NCI-H2081 treated with DMSO at 0.1 percent for 48 hours (cell line): ENCODE measurements at regions not wholly inside any gene's neighbourhood (a gene's known extent, or its start where the extent isn't known, plus 50 kb on each side); places are given as distances from the start of the nearest gene placed in this dataset.

Experiments
- DNase-seq: peaks from one replicate; lab custom pipeline; 2025; lab: John Stamatoyannopoulos, UW

DNA sequence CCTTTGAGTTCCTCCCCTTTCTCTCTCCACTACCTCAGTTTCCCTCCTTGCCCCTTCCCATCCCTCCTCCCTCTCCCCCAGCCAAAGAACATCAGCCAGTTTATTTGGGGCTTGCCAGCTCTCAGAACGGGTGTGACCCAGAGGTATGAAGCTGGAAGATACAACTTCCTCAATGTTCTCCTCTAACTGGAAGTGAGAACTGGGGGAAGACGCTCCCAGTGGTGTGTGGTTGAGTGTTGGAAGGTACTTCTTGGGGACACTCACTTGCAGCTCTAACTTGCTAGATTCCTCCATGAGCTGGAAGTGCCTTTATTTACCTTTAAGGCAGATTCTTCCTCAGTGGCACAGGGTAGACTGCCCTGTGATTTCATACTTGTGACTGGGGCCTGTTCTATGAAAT, 110.5 kb upstream of the HABP2 start:
- no peak for DNase-seq

DNA sequence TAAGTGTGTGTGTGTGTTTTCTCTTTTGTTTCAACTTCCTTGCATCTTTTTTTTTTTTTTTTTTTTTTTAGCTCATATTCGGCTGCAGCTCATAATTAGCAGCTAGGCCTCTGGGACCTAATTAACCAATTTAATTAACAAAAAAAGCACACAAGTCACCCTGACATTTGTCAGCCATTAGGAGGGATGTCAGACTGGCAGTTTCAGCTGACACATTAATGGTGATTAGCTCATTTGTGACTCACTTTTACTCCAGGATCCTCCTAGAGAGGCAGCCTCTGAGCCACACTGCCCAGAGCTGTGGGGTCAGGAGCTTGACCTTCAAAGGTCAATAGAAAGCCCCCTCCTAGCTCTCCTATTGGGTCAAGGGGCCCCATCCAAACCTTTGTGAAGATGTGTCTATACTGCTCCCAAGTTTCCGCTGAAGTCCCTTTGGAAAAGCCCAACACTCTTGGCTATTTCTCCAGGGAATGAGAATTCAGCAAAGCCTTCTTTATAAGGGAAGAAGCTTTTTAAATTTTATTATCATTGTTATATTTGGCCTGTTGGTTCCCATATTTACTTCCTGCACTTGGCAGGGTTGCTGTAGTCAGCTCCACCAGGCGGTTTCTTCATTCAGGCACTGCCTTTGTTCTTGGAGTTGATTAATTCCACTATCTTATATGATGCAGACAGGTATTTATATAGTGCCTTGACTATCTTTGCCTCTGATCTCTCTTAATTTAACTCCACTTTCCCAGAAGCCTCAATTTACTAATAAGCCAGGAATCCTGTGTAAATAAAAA, 109.5 kb upstream of the HABP2 start:
- DNase-seq = no peak

DNA sequence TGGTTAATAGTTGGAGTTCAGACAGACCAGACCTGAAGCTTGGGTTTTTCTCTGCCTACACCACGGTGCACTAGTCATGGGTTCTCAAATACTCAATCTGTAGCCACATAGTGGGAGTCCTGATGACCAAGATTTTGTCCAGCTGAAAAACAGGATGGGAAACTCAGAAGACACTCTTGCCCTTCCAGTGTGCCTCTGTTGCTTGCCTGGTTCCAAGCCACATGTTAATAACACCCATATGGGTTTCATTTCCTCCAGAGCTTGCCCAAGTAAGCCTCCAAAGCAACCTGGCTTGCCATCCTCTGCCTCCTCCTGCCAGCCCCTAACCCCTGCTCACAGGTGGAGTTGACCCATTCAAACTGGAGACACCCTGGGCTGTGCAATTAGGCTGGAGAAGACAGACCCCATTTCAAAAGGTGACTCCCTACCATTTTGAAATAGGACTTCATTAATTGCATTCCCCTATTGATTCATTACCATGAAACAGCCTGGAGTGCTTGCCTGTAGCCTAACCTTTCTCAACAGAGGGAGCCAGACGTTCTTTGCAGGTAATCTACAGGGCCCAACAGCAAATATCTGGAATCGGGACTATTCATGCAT, 108.0 kb upstream of the HABP2 start:
- DNase-seq = no peak

DNA sequence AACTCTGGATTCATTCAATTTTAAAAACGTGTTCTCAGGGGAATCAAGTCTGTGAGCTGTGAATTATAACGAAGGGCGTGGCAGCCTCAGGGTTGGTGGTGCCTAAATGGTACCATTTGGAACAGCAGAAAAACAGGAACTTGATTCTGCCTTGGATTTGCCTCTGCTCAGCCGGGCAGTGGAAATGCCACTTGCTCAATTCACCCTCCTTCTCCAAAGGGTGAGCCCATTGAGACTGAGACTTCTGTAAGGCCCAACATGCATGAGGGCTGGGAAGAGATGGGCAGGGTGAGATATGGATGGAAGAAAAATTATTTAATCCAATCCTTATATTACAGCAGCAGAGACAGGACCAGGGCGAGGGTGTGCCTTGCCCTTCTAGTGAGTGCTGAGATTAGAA, 107.1 kb upstream of the HABP2 start:
- no peak for DNase-seq

DNA sequence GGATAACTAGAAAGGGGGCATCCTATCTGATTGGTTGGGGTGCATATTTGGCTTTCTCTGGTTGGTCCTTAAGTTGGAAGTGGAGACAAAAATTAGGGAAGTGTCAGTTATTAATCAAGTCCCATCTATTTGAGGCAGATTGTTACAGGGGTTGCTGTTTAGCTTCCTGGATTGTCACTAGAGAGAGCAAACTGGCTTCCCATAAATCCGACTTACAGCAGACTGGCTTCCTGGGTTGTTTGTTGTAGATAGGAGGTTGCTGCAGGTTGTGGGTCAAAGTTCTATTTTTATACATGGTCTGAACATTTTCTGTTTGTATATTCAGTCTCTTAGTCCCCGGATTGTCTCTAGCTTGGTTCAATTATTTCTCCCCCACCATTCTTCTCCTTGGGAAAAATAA, 106.1 kb upstream of the HABP2 start:
- DNase-seq = no peak

DNA sequence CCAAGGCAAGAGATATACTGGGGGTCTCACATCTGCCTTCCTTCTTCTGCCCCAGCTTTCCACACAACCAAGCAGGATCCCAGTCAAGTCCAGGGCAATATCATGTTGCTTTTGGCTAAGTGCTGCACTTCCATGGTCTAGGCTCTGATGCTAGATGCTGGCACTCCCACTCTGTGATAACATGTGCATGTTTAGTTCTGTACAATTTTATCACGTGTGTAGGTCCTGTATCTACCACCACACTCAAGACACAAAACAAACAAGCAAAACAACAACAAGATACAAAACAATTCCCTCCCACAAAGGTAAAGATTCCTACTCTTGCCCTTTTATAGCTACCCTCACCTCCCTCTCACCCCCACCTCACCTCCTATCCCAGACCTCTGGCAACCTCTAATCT, 105.6 kb upstream of the HABP2 start:
- no peak for DNase-seq

DNA sequence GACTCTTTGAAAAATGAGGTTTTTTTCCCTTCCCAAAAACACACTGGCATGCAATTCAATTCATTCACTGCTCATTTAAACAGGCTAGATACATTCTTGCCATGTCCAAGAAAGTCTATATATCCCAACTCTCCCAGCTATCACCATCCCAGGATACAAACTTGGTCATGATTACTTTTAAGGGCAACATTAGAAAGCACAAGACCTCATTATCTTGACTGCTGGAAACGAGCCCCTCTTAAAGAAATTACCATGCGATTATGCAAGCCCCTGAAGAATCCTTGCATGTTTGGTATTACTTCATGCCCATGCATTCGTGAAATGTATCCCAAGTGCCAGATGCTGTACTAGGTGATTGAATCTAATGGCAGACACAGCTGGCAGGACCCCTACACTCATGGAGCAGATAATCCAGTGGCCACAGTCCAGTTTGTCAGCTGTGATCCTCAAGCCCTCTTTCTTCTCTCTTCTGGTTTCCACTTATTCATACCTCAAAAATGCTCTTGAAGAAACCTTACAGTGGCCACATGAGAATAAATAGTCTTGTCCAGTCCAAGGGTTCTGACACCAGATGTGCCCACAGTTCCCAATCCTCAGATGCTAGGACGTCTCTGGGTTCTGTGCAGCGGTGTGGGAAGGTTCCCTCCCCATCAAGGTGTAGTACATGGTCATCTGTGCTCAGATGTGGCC, 103.7 kb upstream of the HABP2 start:
- DNase-seq = no peak

DNA sequence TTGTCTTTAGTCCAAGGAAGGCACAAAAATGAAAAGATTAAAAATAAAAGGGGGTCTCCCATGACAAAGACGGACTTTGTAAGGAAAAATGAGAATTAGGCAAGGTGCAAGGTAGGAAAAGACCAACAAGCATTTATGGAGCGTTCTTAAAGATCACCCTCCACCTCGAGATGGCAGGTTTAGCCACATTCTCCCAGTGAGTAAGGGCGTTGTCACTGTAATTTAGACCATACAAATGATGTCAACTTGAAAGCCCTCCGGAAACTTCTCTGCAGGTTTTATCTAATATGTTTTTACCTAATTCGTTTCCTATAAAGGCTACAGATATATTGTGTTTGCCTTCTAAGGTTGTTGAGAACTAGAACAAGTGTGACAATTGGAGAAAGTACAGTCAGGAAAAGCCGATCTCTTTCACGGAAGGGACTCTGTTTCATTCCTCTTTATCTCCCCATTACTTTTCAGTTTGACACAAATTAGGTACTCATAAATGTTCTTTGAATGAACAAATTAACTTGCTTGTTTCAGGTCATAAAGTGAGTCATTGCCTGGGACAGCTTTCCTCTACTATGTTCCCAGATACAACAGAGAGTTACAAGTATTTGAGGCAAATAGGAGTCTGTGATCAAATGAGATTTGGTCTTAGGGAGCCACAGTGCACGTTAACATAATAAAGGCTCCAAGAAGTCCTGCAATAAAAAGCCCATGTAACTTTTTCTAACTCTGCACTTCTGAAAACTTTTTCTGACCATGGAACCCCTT, 102.6 kb upstream of the HABP2 start:
- no peak for DNase-seq

DNA sequence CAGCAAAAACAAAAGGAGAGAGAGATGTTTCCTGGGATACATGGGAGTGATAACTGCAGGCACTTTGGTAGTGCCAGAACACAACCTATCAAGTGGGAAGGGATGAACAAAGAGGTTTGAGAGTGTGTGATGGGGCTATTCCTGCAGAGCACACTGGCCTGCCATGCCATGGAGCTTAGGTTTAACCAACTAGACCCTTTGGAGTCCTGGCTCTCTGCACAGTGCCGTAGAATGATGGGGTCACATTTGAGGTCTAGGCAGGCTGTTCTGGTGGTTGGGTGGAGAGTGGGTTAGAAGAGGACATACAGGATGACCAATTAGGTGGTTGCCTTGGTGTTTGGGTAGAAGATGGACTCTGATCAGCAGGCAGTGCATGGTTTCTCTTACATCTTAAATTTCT, 101.9 kb upstream of the HABP2 start:
- DNase-seq = no peak

DNA sequence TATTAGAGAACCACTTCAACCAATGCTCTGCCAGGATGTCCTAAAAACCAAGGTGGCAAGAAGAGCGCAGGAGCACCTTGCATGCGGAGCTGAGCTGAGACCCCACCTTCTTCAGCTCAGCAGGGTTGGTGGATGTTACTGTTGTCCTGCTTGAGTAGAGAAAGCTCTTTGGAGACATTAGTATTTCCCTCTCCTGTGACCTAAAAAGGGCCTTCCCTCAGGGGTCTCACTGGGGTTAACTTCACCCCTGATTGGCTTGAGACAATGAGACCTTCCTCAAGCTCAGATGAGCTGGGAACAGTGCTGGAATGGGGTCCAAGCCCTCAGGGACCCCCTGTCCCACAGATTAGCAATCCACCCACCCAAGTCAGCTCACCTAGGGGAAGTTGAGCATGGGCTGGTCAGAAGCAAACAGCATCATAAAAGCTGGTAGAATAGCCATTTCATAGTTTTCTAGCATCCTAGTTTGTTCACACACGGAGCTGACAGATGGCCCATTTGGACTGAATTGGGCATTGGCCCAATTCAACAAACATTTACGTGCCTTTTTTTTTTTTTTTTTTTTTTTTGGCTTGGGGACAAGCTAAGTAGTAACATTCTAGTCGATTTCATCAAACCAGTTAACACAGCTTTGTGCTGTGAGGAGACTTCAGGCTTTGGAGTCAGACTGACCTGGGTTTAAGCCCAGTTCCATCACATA, 100.6 kb upstream of the HABP2 start:
- no peak for DNase-seq

DNA sequence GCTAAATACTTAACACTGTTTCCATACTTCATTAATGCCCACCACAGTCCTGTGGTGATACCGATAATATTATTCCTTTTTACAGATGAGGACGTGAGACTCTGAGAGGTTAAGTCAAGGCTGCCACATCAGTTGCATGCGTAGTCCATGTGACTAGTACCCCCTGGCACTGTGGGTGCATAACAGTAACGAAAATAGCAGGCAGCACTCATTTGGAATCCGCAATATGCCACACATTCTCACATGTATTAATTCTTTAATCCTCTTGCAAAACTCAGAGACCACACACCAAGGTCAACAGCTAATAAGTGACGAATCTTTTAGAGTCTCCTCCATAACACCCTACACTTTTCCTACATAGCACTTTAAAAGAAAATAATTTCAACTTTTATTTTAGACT, 99.5 kb upstream of the HABP2 start:
- DNase-seq = no peak

DNA sequence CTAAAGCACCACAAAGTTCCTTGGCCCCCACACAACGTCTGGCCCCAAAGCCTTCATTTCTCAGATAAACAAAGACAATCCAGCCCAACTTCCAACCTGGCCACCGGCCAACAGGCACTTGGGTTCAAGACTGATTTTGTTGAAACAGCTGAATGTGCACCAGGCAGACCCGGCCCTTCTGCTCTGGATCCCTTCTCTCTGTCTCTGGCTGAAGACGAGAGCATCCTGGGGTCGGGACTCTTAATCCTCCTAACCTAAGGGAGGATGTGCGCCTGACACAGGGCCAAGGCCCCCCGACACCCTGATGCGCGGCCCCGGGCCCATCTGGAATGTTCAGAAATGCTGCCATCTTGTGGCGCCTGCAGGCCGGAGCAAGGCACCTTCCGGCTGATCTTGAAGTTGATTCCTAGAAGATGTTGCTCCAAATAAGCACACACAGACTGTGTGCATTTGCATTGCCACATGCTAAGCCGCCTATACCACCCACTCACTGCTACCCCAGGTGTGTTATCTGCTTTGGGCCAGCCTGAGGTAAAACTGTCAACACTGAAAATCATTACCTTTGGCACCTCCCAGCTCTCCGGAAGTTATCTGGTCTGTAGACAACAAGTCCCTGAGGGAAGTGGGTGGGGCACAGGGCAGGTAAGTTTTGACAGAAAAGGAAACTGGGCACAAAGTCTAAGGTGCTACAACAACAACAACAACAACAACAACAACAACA, 98.4 kb upstream of the HABP2 start:
- no peak for DNase-seq

DNA sequence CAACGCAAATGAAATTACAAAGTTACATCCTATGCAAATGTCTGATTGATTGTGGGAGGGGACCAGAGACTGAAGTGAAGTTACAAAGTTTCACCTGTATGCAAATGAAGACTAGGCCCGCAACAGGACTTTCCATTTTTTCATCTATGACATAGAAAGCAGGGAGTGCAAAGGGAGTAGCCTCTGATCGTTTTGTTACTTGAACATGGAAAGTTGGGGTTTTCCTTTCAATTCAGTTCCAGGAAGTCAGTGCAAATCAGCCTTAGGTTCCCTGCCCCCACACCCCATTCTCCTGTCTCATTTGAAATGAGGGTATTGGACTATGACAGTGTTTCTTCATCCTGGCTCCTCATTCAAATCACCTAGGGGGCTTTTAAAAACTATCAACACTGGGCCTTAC, 96.9 kb upstream of the HABP2 start:
- no peak for DNase-seq

DNA sequence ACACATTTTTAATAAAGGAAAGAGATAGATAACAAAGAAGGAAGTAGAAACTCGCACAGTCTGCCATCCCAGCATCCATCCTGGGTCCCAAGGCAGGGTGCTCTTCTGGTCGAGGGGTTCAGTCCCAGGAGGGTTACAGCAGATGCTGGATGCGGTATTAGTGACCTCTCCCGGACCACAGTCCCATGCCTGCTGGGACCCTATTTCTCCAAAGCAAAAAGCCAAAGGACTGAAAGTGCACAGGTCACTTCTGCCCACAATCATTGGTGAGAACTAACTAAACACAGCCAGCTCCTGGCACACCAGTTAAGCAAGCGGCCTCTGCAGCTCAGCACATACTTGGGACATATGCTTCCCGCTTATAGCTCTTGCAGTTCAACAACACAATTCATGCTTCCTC, 96.1 kb upstream of the HABP2 start:
- no peak for DNase-seq

DNA sequence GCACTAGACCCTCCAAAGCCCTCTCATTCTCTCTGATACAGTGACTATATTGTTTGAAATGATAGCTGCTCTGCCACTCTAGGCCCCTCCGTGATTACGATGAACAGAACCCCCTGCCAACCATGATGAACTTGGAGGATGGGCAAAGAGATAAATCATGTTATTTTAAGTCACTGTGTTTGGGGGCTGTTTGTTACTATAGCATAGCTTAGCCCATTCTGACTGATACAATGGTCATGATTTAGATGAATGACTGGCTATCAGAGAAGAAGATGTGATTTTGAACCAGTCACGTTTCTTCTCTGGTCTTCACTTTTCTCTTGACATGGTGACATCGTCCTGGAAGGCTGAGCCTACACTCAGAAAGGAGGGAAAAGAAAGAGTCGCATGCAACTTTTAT, 95.4 kb upstream of the HABP2 start:
- no peak for DNase-seq

DNA sequence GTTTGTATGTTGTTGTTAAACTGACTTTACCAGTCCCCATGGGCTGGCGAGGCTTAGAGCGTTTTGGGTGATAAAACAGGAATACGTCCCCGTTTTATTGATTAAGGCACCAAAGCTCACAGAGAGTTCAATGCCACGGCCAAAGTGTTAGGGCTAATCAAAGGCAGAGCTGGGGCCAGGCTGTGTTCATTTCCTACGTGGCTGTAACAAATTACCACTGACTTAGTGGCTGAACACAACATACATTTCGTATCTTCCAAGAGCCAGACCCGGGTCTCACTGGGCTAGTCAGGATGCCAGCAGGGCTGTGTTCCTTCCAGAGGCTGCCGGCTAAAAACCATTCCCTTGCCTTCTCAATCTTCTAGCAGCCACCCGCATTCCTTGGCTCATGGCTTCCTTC, 94.4 kb upstream of the HABP2 start:
- no peak for DNase-seq

DNA sequence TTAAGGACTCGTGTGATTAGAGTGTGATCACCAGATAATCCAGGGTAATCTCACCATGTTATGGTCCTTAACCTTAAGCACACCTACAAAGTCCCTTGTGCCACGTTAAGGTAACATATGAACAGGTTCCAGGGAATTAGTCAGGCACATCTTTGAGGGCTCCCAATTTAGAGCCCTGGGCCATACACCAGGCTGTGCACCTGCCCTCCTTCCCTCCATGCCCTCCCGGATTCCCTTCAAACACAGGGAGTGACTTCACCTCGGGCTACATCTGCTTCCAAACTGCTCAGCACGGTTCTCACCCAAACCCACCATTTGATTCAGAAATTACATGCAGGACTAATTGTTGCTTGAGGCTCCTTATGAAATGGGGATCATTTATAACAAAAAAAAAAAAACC, 93.9 kb upstream of the HABP2 start:
- DNase-seq = no peak

DNA sequence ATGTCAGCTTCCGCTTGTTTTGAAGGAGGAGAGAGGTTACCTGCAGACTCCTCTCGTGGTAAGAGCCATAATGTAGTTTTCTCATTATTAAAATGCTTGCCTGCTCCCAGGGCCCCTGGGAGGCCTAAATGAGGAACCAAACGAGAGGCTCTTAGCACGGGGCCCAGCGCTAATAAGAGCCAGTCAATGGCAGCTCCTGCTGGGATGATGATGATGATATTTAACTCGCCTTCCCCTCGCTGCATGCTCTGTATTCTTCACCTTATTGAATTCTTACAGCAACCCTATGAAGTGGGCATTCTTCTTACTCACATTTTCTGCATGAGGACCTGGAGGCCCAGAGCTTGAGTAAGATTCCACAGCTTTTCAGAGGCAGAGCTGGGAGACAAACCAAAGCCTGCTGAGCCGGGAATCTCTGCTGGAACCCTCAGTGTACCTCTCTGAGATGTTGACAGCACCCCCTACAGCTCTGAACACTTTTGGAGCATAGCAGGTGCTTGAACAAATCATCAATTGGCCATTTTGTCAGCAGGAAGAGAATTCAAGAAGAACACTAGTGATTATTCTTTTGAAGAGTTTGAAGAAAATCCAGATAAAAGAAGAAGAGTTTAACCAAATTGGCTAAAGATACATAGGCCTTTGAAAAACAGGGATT, 93.1 kb upstream of the HABP2 start:
- DNase-seq = no peak

DNA sequence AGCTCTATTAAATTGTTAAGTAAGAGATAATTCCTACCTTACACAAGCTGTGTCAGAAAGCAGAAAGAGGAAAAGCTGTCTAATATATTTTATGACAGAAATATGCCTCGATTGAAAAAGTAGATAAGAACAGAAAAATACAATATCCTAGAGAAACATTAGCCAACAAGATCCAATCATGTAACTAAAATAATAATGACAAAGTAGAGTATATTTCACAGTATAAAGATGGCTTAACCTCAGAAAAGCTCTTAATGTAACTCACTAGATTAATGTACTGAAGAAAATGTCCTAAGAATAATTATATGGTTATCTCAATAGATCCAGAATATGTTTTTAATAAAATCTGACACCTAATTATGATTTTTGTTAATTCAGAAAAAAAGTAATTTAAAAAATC, 89.8 kb upstream of the HABP2 start:
- no peak for DNase-seq

DNA sequence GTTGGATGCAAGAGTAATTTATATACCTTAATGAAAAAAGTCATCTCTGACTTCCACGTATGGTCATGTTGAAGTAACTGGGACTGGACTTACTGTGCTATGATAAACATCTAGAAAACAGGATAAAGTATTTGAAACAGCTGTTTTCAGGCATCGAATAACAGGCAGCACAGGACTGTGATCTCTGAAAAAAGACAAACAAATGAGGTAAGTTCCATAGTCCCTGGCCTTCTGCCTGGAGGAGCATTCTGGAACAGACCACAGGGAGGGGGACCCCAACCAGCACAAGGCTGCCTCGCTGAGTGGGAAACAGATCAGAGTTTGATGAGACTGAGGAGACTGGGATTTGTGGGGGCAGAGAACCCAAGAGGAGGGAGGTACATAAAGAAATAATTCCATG, 89.1 kb upstream of the HABP2 start:
- DNase-seq = no peak

DNA sequence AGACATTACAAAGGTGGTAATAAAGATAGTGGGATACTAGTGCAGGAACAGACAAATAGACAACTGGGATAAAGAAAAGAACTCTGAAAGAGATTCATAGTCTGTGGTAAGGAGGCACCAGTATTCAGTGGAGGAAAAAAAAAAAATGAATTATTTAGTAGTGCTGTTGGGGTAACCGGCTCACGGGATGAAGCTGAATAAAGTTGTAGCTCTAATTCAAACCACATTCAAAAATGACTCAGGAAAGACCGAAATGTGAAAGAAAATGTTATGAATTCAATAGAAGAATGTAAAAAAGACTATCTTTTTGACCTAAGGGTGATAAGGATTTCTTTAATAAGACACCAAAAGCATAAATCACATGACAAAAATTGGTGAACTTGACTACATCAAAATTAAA, 83.1 kb upstream of the HABP2 start:
- no peak for DNase-seq
